ENCODE measurements at regions not wholly inside any gene's neighbourhood (a gene's known extent, or its start where the extent isn't known, plus 50 kb on each side); places are given as distances from the start of the nearest gene placed in this dataset.

- TF ChIP-seq CTCF (IDR thresholded peaks at IDR 0.05), result no peak
- no peak for TF ChIP-seq ZFX (IDR thresholded peaks at IDR 0.05; ENCODE audit: borderline replicate concordance)
Observed at GRCh38 chr5:24142341-24142740, 502.4 kb downstream of the CDH10 start.

All from 22Rv1 (cell line).